NCI-H2107 (cell line): ENCODE measurements at regions not wholly inside any gene's neighbourhood (a gene's known extent, or its start where the extent isn't known, plus 50 kb on each side); places are given as distances from the start of the nearest gene placed in this dataset.
A peak's percentile ranks its signal among the peaks of the same experiment; 100 is the strongest.

Experiments
- DNase-seq: peaks from one replicate; lab custom pipeline; 2025; lab: John Stamatoyannopoulos, UW

GRCh38 chr11:70742553-70743291, 344.4 kb downstream of the CTTN start:
- DNase-seq: no peak

- DNase-seq: no peak
Measured at GRCh38 chr11:70743329-70743728, 345.0 kb downstream of the CTTN start.

- no peak for DNase-seq
Measured at GRCh38 chr11:70743941-70744351, 345.6 kb downstream of the CTTN start.

GRCh38 chr11:70744396-70745185, 346.3 kb downstream of the CTTN start:
- DNase-seq: no peak

- no peak for DNase-seq
Measured at GRCh38 chr11:70745451-70745850, 347.1 kb downstream of the CTTN start.

- no peak for DNase-seq
Measured at GRCh38 chr11:70745941-70746340, 347.6 kb downstream of the CTTN start.

- no peak for DNase-seq
Measured at GRCh38 chr11:70746351-70746750, 348.0 kb downstream of the CTTN start.

GRCh38 chr11:70747285-70747684, 349.0 kb downstream of the CTTN start:
- no peak for DNase-seq

- DNase-seq: no peak
Measured at GRCh38 chr11:70747921-70748320, 349.6 kb downstream of the CTTN start.

- no peak for DNase-seq
Measured at GRCh38 chr11:70751142-70751734, 352.9 kb downstream of the CTTN start.

- peak; percentile 75 for DNase-seq
Measured at GRCh38 chr11:70755410-70756158, 357.3 kb downstream of the CTTN start.

- DNase-seq: no peak
Measured at GRCh38 chr11:70756341-70756740, 358.0 kb downstream of the CTTN start.

GRCh38 chr11:70756756-70757155, 358.4 kb downstream of the CTTN start:
- no peak for DNase-seq

GRCh38 chr11:70757241-70757640, 358.9 kb downstream of the CTTN start:
- DNase-seq: no peak

- no peak for DNase-seq
Measured at GRCh38 chr11:70758206-70758605, 359.9 kb downstream of the CTTN start.

GRCh38 chr11:70759846-70760245, 361.5 kb downstream of the CTTN start:
- no peak for DNase-seq

- no peak for DNase-seq
Measured at GRCh38 chr11:70760416-70761020, 362.2 kb downstream of the CTTN start.

- no peak for DNase-seq
Measured at GRCh38 chr11:70761094-70761907, 363.0 kb downstream of the CTTN start.

GRCh38 chr11:70761908-70762337, 363.6 kb downstream of the CTTN start:
- no peak for DNase-seq

- DNase-seq: no peak
Measured at GRCh38 chr11:70762810-70763209, 364.5 kb downstream of the CTTN start.

- no peak for DNase-seq
Measured at GRCh38 chr11:70763606-70764005, 365.3 kb downstream of the CTTN start.
